Tibial nerve (tissue), 4 donors: ENCODE measurements at regions not wholly inside any gene's neighbourhood (a gene's known extent, or its start where the extent isn't known, plus 50 kb on each side); places are given as distances from the start of the nearest gene placed in this dataset.

ENCODE experiments used
- DNase-seq, 2 donors: peaks; one replicate each; pipeline ENCODE4 v3.0.0-alpha.2; 2019; ENCODE audit warnings: low spot score in 2 of 2
- H3K27ac ChIP-seq, 4 donors: fragments of 200-600 bp; sonication (generic) in 3 of 4; one replicate each; pipeline ENCODE4 v1.5.1; 2017 to 2019; ENCODE audit warnings: mild to moderate bottlenecking in 1 of 4
- H3K27me3 ChIP-seq, 2 donors: fragments of 200-600 bp; sonication (generic) in 1 of 2; one replicate each; pipeline versions ENCODE4 v1.5.1 to v1.6.0; 2017 to 2019
- H3K36me3 ChIP-seq, 3 donors: fragments of 200-600 bp; sonication (generic); one replicate each; pipeline ENCODE4 v1.5.1; 2018 to 2019
- H3K4me1 ChIP-seq, 4 donors: fragments of 200-600 bp; sonication (generic) in 3 of 4; one replicate each; pipeline ENCODE4 v1.5.1; 2017 to 2019
- H3K4me3 ChIP-seq, 4 donors: fragments of 200-600 bp; sonication (generic) in 3 of 4; one replicate each; pipeline ENCODE4 v1.5.1; 2017 to 2019; ENCODE audit warnings: mild to moderate bottlenecking in 1 of 4, moderate library complexity in 1 of 4
- H3K9me3 ChIP-seq, 4 donors: fragments of 200-600 bp; sonication (generic) in 3 of 4; one replicate each; pipeline ENCODE4 v1.5.1; 2017 to 2019
- EP300 ChIP-seq, 2 donors: sonication (generic); formaldehyde crosslinking; IDR thresholded peaks; one replicate each; pipeline ENCODE4 v1.6.1; 2017; ENCODE audit warnings: antibody characterized with exemption in 2 of 2, mild to moderate bottlenecking in 1 of 2
- POLR2A ChIP-seq, 2 donors: fragments of 450-650 bp; IDR thresholded peaks; one replicate each; pipeline ENCODE4 v1.6.1; 2017; ENCODE audit warnings: antibody characterized with exemption in 2 of 2, mild to moderate bottlenecking in 2 of 2, moderate library complexity in 2 of 2
- WGBS, 2 donors: methylation state at CpG; one replicate each; pipeline ENCODE4 v1.1.5; 2018; 5-methylcytosine and 5-hydroxymethylcytosine counted together
- TF ChIP-seq, protein P1 (sequence below), 5 experiments: fragments of 200-600 bp in 3 of 5; fragments of 450-650 bp in 2 of 5; sonication (generic) in 3 of 5; IDR thresholded peaks; one replicate each; pipeline ENCODE4 v1.5.1; 2016 to 2019; ENCODE audit warnings: antibody characterized with exemption in 5 of 5, mild to moderate bottlenecking in 3 of 5, moderate library complexity in 2 of 5

DNA sequence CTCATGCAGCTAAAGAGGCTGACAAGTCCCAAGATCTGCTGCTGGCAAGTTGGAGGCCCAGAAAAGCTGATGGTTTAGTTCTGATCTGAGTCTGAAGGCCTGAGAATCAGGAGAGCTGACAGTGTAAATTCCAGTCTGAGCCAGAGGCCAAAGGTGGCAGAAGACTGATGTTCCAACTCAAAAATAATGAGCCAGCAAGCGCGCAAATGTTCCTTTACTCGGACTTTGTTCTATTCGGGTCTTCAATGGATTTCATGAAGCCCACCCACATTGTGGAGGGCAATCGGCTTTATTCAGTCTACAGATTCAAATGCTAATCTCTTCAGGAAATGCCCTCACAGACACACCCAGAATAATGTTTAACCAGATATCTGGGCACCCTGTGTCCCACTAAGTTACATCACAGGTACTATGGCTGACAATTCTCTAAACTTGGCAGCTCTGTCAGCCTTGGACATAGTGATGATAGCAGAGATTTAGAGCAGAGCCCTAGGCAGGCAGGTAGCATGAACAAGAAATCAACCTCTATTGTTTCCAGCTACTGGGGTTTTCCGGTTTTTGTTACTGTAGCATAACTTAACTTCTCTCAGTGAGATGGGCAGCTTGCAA lies 318.5 kb downstream of the HRH4 start:
- no peaks in the 10 kb centered on the region for H3K4me1 ChIP-seq
- no peak for DNase-seq
- WGBS, 2 donors = 73 to 79% methylated on average over 6 of the region's 6 CpGs
- TF ChIP-seq, protein P1, sequence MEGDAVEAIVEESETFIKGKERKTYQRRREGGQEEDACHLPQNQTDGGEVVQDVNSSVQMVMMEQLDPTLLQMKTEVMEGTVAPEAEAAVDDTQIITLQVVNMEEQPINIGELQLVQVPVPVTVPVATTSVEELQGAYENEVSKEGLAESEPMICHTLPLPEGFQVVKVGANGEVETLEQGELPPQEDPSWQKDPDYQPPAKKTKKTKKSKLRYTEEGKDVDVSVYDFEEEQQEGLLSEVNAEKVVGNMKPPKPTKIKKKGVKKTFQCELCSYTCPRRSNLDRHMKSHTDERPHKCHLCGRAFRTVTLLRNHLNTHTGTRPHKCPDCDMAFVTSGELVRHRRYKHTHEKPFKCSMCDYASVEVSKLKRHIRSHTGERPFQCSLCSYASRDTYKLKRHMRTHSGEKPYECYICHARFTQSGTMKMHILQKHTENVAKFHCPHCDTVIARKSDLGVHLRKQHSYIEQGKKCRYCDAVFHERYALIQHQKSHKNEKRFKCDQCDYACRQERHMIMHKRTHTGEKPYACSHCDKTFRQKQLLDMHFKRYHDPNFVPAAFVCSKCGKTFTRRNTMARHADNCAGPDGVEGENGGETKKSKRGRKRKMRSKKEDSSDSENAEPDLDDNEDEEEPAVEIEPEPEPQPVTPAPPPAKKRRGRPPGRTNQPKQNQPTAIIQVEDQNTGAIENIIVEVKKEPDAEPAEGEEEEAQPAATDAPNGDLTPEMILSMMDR (IDR thresholded peaks at IDR 0.05) = no peak
- TF ChIP-seq POLR2A (IDR thresholded peaks at IDR 0.05) = no peak
- no peak for TF ChIP-seq EP300 (IDR thresholded peaks at IDR 0.05)
- no peaks in the 10 kb centered on the region for H3K36me3 ChIP-seq
- H3K27me3 ChIP-seq = no peaks in the 10 kb centered on the region
- H3K4me3 ChIP-seq = no peak overlapping the region
- H3K27ac ChIP-seq = no peak overlapping the region
- no peaks in the 10 kb centered on the region for H3K9me3 ChIP-seq

DNA sequence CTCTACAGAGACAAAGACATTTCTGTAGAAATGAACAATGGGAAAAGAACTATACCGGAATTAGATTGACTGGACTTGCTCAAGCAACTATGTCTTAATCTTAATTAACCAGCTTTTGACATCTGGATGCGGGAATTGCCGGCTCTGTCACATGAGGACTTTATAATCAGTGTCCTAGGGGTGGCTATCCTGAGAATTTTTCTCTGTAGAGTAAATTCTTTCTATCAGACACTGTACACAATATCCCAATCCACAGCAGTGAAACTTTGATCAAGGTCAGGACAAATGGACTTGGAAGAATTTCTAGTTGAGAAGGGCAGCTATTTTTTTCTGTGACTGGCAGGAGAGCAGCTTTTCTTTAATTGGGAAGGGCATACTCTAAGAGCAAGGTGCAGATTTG lies 322.1 kb downstream of the HRH4 start:
- Histone ChIP-seq H3K27ac (peak overlapping the region in 1 of 4 donors; percentile 4), H3K36me3 (no peaks in the 10 kb centered on the region), H3K4me3 (no peak overlapping the region), H3K4me1 (peaks cover 0 to 3% (median 0%) of the 10 kb centered on the region in 4 donors), H3K27me3 (no peaks in the 10 kb centered on the region), H3K9me3 (no peaks in the 10 kb centered on the region)
- WGBS, 2 donors = 49 to 66% methylated on average over 3 of the region's 3 CpGs
- TF ChIP-seq EP300 (IDR thresholded peaks at IDR 0.05) = no peak
- TF ChIP-seq, protein P1 (IDR thresholded peaks at IDR 0.05) = no peak
- TF ChIP-seq POLR2A (IDR thresholded peaks at IDR 0.05) = no peak
- no peak for DNase-seq

DNA sequence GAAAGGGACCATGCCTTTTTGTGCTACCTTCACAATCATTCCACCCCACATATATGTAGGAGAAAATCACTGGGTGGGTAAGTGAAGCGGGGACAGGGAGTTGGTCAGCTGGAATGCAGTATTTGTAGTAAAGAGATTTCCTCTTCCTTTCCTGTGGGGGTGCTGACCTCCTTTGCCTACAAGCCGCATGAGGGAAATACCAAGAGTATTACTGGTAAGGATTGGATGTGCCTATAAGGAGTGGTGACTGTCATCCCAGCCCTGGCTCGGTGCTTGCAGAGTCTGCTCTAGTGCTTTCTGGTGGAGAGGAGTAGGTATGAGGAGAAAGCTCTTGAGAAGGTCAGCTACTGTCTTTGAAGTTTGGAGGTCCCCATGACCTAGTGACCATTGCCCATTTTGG lies 324.6 kb downstream of the HRH4 start:
- Histone ChIP-seq H3K27ac (no peak overlapping the region), H3K4me3 (no peak overlapping the region), H3K36me3 (no peaks in the 10 kb centered on the region), H3K9me3 (peaks cover 0 to 6% (median 1%) of the 10 kb centered on the region in 4 donors), H3K27me3 (no peaks in the 10 kb centered on the region), H3K4me1 (peaks cover 0 to 3% (median 0%) of the 10 kb centered on the region in 4 donors)
- TF ChIP-seq EP300 (IDR thresholded peaks at IDR 0.05) = no peak
- TF ChIP-seq, protein P1 (IDR thresholded peaks at IDR 0.05) = no peak
- TF ChIP-seq POLR2A (IDR thresholded peaks at IDR 0.05) = no peak
- no peak for DNase-seq
- WGBS, 2 donors = 95 to 100% methylated on average over 3 of the region's 3 CpGs

DNA sequence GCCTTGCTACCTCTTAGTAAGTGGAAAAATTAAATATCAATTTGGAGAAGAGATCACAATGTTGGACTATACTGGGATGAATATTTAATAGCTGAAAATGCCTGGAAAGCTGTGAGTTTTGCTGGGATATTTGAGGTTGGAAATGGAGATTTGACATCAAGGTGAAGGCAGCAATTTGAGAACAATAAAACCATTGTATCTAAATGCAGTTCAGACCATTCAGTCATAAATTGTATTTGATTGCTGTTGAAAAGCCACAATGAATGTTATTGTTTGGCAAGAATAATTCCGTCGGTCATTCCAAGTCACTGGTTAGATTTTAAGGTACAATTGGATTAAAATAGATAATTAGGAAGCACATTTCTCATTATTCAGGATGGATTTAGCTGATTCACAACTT lies 325.6 kb downstream of the HRH4 start:
- TF ChIP-seq, protein P1 (IDR thresholded peaks at IDR 0.05) = no peak
- no peak for TF ChIP-seq EP300 (IDR thresholded peaks at IDR 0.05)
- TF ChIP-seq POLR2A (IDR thresholded peaks at IDR 0.05) = no peak
- no peak overlapping the region for H3K27ac ChIP-seq
- peaks cover 0 to 6% (median 1%) of the 10 kb centered on the region in 4 donors for H3K9me3 ChIP-seq
- H3K27me3 ChIP-seq = no peaks in the 10 kb centered on the region
- no peak overlapping the region for H3K4me3 ChIP-seq
- WGBS, 2 donors = 24 to 28% methylated on average over 2 of the region's 2 CpGs
- no peaks in the 10 kb centered on the region for H3K36me3 ChIP-seq
- no peak for DNase-seq
- peaks cover 0 to 3% (median 0%) of the 10 kb centered on the region in 4 donors for H3K4me1 ChIP-seq

DNA sequence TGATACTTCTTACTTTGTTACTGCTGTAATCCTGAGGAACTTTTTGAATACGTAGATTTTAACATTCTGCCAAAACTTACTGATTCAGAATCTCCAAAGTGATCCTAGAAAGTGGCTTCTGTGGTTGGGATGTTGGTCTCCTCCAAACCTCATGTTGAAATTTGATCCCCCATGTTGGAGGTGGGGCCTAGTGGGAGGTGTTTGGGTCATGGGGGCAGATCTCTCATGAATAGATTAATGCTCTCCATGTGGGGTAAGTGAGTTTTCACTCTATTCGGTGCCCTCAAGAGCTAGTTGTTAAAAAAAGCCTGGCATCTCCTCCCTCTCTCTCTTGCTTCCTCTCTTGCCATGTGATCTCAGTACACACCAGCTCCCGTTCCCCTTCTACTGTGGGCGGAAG lies 329.9 kb downstream of the HRH4 start:
- 61 to 69% methylated on average over 4 of the region's 4 CpGs for WGBS, 2 donors
- Histone ChIP-seq H3K4me3 (no peak overlapping the region), H3K27ac (no peak overlapping the region), H3K9me3 (peaks cover 0 to 6% (median 1%) of the 10 kb centered on the region in 4 donors), H3K4me1 (peaks cover 0 to 3% (median 0%) of the 10 kb centered on the region in 4 donors), H3K27me3 (no peaks in the 10 kb centered on the region), H3K36me3 (no peaks in the 10 kb centered on the region)
- DNase-seq = no peak
- TF ChIP-seq POLR2A (IDR thresholded peaks at IDR 0.05) (no peak), EP300 (IDR thresholded peaks at IDR 0.05) (no peak)
- TF ChIP-seq, protein P1 (IDR thresholded peaks at IDR 0.05) = no peak
